ENCODE measurements at regions not wholly inside any gene's neighbourhood (a gene's known extent, or its start where the extent isn't known, plus 50 kb on each side); places are given as distances from the start of the nearest gene placed in this dataset.
A peak's percentile ranks its signal among the peaks of the same experiment; 100 is the strongest.

DNA sequence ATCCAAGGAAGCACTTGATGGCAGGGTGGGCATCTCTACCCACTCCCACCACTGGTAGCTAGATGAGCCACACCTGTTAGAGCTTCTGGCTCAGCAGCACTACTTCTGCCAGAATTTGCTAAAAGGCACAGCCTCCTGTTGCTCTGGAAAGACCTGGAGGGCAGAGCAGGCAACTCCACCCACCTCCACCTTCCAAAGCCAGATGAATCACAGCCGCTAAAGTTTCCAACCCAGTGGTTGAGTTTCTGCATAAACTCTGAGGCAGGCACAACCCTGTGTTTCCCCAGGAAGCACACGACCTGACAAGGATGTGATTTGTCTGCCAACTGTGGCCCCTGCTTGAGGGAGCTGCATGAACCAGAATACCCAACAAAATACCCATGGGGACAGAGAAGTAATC, 111.6 kb upstream of the GCFC2 start:
- no peak for DNase-seq (ENCODE audit: low read depth)

DNA sequence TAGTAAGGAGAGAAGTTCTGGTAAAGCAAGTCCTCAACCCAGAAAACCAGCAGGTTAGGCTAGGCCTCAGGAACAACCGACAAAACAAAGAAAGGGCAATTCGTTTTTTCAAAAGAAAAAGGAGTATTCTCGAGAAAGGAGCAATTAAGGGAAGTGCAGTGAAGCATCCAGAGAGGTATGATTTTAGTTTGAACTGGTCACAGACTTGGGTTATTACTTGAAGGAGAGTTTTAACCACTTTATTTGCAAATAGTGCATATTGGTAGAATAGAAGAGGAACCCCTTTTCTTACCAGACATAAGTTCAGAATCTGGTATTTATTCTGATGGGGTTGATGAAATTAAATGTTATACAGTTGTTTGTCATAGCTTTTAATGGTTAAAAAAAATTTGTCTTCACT, 110.0 kb upstream of the GCFC2 start:
- no peak for DNase-seq (ENCODE audit: low read depth)

DNA sequence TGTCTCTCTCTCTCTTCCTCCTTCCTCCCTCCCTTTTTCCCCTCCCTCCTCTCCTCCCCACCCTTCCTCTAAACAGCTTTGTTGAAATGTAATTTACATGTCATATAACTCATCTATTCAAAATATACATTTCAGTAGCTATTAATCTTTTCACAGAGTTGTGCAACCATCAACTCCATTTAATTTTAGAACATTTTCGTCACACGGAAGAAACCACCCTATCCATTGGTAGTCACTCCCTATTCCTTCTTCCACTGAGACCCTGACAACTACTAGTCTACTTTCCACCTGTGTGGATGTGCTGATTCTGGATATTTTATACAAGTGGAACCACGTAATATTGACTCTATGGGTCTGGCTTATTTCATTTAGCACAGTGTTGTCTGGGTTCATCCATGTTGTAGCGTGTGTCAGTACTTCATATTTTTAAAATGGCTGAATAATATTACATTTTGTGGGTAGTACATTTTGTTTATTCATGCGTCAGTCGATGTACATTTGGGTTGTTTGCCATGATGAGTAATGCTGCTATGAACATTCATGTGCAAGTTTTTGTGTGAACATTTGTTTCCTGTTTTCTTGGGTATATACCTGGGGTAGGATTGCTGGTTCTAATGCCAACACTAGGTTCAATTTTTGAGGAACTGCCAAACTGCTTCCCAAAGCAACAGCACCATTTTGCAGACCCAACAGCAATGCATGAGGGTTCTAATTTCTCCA, 100.1 kb upstream of the GCFC2 start:
- DNase-seq (ENCODE audit: low read depth), result no peak

DNA sequence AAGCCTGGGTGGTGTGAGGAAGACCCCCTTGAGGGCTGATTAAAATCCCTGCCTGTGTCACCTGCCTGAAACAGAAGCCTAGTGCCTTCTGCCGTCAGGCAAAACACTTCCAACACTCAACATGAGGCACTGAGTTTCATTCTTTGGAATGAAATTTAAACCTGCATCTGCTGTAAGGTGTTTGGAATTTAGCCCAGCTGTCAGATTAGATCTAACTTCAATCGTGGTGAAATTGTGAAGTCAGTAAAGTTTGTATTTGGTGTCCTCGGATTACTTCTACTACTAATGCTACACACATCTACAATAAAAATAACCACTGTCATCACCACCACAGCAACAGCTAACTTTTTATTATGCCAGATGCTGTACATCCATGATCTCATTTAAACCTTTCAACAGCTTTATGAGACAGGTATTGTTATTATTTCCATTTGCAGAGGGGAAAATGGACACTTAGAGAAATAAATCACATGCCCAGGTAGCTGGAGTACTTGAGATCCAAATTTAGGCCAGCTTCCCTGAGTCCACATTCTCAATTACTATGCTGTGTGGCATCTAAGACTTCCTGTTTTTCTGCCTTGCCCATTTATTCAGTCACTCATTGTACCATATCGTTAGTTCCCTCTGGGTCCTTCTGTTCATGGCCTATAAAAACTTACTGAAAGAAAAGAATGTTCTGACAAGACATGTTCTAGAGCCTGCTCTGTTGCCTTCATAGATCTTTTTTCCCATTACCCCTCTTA, 98.2 kb upstream of the GCFC2 start:
- no peak for DNase-seq (ENCODE audit: low read depth)

DNA sequence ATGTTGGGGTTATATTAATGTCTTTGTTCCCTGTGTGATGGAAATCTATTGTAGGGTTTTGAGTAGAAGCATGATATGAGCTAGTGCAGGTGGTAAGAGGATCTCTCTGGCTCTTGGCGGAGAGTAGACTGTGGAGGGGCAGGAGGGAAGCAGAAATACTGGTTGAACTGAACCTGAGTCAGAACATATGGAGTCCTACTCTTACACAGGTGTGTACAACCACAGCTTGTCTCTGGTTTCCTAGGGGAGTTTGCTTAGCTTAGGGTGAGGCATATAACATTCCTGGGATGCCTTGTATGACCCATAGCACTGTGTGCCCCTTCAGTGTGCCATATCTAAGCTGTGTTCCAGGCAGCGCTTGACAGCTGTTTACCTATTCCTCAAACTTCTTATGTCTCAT, 97.3 kb upstream of the GCFC2 start:
- DNase-seq (ENCODE audit: low read depth), result no peak

DNA sequence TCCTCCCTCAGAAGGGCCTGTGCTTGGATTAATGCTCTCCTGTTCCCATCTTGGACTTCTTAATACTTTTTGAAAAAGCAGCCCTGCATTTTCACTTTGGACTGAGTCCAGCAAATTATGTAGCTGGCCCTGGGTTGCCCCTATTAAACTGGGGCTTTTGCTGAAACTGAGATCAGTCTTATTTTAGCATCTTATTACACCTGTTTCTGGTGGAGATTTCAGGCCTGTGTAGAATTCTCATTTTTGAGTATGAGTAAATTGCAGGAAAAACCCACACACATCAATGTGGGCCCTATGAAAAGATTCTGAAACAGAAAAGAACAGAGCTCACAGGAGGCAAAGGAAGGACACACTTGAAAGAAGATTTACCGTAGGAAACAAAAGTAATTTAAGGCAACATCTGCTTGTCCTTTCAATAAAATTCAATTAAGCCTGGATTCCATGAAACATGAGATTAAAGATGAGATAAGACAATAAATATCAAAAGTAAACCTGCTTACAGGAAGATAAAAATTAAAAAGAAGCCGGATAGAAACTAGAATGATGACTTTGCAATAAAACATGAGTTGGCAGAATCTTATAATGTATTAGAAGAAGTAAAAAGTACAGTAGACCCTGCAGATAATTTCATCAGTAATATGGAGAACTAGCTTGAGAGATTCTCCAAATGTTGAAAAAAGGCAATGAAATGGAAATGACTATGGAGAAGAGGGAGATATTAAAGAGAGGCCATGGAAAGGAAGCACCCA, 90.7 kb upstream of the GCFC2 start:
- DNase-seq (ENCODE audit: low read depth), result no peak

DNA sequence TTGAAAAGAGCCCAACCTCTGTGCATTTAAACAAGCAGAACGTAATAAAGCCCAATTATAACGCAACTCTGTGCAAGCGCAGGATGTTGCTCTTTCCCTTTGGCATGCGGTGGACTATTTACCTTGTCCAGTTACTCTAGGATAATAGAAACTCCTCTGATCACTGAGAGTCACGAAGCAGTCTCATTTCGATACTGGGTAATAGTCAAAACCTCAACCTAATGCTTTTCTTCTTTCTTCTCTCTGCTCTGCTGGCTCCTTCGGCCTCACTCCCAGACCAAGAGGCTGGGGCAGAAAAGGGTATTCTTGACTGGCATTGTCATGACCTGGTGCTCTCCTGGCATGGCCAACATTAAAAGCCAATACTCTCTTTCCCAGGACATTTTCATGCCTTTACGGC, 89.7 kb upstream of the GCFC2 start:
- no peak for DNase-seq (ENCODE audit: low read depth)

DNA sequence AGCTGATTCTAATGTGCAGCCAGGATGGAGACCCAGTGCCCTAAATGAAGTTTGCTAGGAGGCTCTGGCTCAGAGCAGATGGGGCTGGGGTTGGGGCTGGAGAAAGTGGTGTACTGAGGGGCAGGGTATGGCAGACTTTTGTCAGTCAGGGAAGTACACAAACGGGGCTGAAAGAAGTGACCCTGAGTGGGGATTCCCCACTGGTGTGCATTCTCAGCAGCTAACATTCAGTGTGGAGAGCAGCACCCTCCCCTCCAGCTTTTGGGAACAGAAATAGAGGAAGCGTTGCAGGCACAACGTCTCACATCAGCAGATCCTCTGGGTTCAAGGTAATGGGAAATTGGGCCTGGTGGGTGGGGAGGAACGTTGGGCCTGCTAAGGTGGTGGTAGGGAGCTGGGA, 89.1 kb upstream of the GCFC2 start:
- no peak for DNase-seq (ENCODE audit: low read depth)

DNA sequence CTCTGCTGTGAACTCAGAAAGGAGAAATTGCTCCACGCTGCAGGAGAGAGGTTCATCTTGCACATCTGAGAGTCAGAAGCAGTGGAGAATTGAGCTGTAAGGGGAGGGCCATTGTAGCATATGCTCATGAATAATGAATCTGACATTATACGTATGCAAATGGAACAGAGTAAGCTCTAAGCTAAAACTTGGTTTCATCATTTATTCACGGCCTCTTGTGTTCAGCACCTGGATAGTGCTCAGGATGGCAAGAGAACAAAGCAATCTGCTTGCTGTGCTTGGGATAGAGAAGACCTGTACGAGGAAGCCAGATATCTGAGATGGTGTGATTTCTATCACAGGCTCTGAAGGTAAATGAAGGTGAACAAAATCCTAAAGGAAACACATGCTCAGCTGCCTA, 87.9 kb upstream of the GCFC2 start:
- DNase-seq (ENCODE audit: low read depth), result no peak

DNA sequence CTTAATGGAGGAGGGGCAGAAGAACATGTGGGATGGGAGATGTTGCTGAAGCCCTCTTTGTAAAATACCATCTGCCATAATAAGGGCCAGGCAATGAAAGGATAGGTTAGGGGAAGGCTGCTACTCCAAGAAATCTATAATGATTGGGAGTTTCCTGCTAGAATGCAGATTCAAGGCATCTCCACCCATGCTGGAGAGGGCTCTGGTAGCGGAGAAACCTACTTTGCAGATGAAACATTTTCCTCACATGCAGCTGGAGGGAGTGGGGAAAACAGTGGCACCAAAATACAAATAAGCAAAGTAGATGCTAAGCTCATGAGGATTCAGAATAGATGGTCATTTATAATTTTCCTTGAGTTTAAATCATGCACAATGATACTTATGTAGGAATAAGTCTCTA, 82.3 kb upstream of the GCFC2 start:
- no peak for DNase-seq (ENCODE audit: low read depth)

DNA sequence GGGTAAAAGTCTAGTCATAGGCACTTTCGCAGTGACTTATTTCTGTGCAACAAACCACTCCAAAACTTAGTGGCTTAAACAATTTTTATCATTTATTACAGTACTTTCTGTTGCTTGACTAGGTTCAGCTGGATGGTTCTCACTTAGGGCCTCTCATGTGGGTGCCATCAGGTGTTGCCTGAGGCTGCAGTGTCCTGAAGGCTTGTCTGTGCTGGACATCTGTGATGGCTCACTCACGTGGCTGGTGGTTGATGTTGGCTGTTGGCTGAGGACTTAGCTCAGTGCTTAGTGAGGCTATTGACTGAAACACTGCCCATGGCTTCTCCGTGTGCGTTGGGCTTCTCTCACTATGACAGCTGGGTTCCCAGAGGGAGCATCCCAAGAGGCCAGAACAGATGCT, 81.4 kb upstream of the GCFC2 start:
- no peak for DNase-seq (ENCODE audit: low read depth)

DNA sequence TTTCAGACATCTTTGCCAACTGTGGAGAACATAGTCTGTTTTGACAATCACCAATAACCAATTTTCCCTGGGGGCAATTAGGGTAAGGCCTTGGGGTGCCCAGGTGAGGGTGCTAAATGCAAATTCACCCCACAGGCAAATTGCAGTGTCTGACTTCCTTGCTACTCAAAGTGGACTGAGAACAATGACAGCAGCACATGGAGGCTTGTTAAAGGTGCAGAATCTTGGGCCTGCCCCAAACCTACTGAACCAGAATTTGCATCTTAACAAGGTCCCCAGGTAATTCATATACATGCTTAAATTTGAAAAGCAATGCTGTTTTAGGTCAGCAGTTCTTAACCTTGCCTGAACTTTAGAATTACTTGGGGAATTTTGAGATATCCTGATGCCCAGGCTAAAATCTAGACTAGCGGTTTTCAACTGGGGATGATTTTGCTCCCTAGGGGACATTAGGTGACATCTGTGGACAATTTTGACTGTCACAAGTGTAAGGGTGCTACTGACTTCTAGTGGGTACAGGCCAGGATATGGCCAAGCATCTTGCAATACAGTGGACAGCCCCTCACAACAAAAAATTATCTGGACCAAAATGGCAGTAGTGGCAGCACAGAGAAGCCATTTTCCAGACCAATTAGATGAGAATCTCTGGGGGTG, 80.2 kb upstream of the GCFC2 start:
- DNase-seq (ENCODE audit: low read depth), result no peak

DNA sequence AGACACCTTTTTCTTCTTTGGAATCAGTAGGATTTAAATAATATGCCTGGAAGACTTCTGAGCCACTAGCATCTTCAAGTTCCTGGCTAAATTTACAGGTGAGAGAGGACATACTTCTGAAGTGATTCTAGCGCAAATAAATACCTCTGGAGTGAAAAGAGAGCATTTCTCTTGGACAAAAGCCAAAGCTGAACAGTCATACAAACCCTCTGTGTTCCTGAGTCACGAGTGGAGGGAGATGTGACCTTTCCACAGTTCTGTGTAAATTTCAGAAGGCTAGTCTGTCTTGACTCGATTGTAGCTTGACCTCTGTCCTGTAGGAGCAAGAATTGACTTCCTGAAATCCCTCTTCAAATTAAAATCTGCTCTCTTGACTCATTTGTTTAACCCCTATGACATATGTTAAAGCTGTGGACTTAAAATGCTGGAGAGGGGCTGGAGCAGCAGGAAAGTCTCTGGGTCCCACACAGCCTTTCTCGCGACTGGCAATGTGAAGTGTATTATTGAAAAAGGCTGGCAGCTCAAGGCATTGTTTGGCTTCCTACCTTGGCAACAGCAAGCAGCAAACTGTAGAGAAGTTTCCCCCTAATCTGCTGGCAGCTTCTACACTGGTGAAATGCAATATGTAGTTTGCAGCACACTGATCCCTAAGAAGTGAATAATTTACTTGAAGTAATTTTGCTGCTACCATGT, 79.6 kb upstream of the GCFC2 start:
- no peak for DNase-seq (ENCODE audit: low read depth)

DNA sequence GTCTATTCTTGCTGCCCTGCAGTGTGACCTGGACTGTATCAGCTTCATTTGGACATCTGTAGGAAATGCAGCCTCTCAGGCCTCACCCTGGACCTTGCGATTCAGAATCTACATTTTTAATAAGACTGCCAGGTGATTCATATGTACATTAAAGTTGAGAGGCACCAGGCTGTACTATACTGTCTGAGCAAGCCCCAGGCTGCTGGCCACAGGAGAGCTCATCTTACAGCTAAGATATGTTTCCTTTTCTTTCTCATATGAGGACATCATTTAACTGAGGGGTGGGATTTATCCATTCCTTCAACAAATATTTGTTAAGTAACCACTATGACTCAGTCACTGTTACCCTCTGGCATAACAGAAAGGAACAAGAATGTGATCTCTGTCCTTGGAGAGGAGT, 78.2 kb upstream of the GCFC2 start:
- DNase-seq (ENCODE audit: low read depth), result peak; percentile 21

DNA sequence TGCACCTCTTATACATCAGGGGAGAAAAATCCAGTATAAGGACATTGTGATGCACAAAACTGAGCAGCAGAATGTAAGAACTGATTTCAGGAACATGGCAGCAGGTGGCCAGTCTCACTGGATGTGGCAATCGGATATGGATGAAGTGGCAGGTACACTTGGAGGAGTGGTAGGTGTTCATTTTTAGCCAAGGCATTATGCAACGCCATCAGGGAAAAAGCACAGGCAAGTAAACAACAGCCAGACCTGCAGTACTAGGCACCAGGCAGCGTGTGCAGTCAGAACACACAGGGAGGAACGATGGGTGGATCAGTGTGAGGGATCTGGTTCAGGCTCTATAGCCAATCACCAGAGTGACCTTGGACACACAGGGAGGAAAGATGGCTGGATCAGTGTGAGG, 77.4 kb upstream of the GCFC2 start:
- no peak for DNase-seq (ENCODE audit: low read depth)

DNA sequence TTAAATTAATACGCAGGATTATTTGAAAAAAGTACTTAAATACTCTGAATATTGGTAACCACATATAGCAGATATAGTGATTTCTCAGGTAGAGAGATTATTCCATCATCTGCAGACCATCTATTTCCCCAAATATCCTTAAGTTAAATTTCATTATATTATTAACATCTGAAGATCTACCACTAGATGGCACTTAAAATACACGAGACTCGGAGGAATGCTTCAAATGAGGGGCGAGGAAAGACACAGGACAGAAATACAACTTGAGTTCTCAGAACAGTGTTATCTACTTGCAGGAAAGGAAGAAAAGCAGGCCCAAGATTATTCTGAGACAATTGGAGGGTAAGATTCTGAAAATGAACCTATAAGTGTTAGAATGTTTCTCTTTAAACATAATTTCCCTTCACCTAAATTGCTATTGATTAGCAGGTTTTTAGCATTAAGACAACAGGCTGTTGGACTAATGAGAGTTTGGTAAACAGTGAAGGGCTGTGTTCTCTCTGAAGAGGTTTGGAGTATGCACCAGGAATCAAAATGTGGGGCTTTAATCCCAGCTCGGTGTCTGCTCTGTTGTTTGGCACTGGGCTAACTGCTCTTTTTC, 76.9 kb upstream of the GCFC2 start:
- peak; percentile 15 for DNase-seq (ENCODE audit: low read depth)

DNA sequence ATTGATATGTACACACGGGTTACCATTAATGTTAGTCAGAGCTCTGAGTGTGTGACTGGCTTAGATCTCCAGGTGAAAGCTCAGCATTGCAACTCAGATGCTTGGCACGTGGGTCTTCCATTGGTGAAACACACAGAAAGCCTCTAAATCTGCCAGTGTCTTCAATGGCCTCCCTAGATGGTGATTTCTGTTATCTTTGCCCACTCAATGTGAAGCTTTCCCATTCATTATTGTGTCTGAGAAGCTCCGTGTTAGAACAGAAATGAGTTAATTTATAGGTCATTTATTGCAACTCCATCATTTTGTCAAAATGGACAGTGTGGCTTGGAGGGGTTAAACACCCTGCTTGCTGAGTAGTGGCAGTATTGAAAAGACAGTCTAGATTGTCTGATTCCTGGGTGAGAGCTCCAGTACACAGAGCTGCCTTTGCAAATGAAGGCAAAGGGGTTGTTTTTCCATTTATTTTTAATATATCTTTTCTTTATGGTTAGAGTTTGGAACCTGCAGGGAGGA, 64.7 kb upstream of the GCFC2 start:
- no peak for DNase-seq (ENCODE audit: low read depth)

DNA sequence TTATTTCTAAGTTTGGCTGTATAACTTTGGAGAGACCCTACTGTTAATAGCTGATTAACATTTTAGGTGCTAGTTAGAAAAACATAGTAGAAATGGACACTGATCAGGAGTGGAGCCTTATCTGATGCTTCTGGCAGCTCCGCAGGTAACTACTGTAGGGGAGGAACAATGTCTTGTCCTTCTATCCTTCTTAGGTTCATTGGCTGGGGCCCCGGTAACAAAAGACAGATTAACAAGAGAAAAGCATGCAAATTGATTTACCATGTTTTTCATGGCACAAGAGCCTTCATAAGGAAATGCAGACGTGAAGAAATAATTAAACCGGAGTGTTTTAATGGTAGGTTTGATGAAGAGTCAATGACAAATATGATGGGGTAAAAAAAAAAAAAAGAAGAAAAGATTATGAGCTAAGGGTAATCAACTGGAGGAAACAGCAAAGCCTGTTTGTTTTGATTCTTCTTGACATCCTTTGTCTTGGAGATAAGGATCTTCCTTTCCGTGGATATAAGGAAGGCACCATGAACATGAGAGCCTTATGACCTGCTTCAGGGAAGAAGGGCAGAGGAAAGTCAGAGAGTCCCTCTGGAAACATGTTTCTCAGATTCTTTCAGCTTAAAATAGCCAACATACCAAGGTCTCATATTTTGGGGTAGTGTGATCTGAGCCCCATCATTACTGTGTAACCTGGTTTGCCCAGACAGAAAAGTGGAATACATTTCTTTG, 62.4 kb upstream of the GCFC2 start:
- no peak for DNase-seq (ENCODE audit: low read depth)

DNA sequence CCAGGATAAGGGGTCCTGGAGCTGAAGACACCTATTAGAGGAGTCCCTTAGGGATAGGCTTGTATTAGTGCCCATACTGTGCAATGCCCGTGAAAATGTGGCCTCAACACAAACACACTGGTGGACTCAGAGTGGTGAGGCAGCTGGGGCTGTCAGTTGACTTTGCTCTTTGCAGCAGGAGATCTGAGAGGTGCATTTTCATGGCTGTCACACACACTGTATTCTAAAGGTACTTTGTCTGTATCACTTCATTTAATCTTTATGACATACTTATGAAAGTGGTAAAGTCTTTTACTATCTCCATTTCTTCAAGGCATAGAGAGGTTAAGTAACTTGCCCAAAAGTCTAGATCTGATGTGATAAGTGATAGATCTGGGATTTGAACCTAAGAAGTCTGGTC, 55.1 kb upstream of the GCFC2 start:
- no peak for DNase-seq (ENCODE audit: low read depth)

DNA sequence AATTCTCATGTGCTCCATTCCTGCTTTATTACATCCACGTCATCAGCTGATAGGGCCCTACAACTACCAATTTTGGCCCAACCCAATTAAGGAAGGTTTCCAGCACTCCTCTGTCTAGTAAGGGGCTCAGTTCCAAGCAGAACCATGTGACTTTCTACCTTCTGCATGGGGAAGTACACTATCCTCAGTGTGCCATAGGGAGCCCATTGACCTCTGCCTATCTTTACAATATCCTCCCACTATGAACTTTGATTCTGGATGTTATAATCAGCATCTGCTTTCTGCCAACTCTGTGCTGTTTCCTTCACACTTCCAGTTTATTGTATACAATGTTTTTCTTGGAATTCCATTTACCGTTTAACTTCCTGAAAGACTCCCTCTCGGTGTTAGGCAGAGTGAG, 53.9 kb upstream of the GCFC2 start:
- no peak for DNase-seq (ENCODE audit: low read depth)
